PC-3 (cell line): ENCODE measurements at regions not wholly inside any gene's neighbourhood (a gene's known extent, or its start where the extent isn't known, plus 50 kb on each side); places are given as distances from the start of the nearest gene placed in this dataset.

Source experiments
- CTCF ChIP-seq: fragments of 300-600 bp; sonication (generic); conservative IDR thresholded peaks from 2 replicates; pipeline ENCODE4 v1.5.1; 2017; ENCODE audit warnings: antibody characterized with exemption, low read depth, mild to moderate bottlenecking, low read length
- EZH2 ChIP-seq: fragments of 300-600 bp; sonication (generic); IDR thresholded peaks from one replicate; pipeline ENCODE4 v1.6.1; 2017; ENCODE audit warnings: antibody characterized with exemption, mild to moderate bottlenecking, low read length; ENCODE audit not compliant: unreplicated experiment
- EZH2phosphoT487 ChIP-seq: fragments of 300-600 bp; sonication (generic); IDR thresholded peaks from 2 replicates; pipeline ENCODE4 v1.6.1; 2018; ENCODE audit warnings: mild to moderate bottlenecking, antibody characterized with exemption, low read length, borderline replicate concordance

- TF ChIP-seq CTCF: no peak
- no peak for TF ChIP-seq EZH2
- no peak for TF ChIP-seq EZH2phosphoT487
Observed at GRCh38 chr1:29628190-29628589, 391.9 kb downstream of the PTPRU start.
